ENCODE measurements at regions not wholly inside any gene's neighbourhood (a gene's known extent, or its start where the extent isn't known, plus 50 kb on each side); places are given as distances from the start of the nearest gene placed in this dataset.

- no peak overlapping the region for H3K4me3 Mint-ChIP-seq
- H3K36me3 Mint-ChIP-seq: no peaks in the 10 kb centered on the region
- H3K9me3 Mint-ChIP-seq: peaks cover 11% of the 10 kb centered on the region
- H3K27ac Mint-ChIP-seq: no peak overlapping the region
- H3K27me3 Mint-ChIP-seq: no peaks in the 10 kb centered on the region
- no peaks in the 10 kb centered on the region for H3K4me1 Mint-ChIP-seq
Measured at GRCh38 chr2:56626927-56627326, 443.1 kb downstream of the CCDC85A start.

GRCh38 chr2:56630286-56630685 is 446.5 kb downstream of the CCDC85A start:
- Mint-ChIP-seq H3K36me3 (no peaks in the 10 kb centered on the region), H3K27ac (no peak overlapping the region), H3K4me1 (no peaks in the 10 kb centered on the region), H3K9me3 (peaks cover 6% of the 10 kb centered on the region), H3K27me3 (no peaks in the 10 kb centered on the region), H3K4me3 (no peak overlapping the region)

GRCh38 chr2:56647997-56648396 is 464.2 kb downstream of the CCDC85A start:
- Mint-ChIP-seq H3K27me3 (no peaks in the 10 kb centered on the region), H3K4me1 (no peaks in the 10 kb centered on the region), H3K4me3 (no peak overlapping the region), H3K9me3 (peaks cover 6% of the 10 kb centered on the region), H3K27ac (no peak overlapping the region), H3K36me3 (no peaks in the 10 kb centered on the region)

DNA sequence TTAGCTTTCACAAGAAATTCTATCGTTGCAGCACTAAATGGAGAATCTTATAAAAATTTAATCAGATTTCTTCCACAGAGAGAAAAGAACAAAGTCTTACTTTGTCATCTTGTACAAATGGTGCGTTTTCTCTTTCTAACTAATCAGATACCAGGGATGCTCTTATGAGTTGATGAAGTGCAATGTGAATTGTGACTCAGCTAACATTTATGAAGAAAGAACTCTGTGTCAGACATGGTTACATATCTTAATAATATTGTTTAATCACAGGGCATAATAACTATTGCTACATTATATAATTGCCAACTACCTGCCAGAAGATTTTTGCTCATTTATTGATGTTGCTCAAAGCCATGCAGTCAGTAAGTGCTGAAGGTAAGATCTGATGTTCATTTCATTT is 465.0 kb downstream of the CCDC85A start:
- Mint-ChIP-seq H3K36me3 (no peaks in the 10 kb centered on the region), H3K4me1 (no peaks in the 10 kb centered on the region), H3K27me3 (no peaks in the 10 kb centered on the region), H3K9me3 (peaks cover 6% of the 10 kb centered on the region), H3K4me3 (no peak overlapping the region), H3K27ac (no peak overlapping the region)

DNA sequence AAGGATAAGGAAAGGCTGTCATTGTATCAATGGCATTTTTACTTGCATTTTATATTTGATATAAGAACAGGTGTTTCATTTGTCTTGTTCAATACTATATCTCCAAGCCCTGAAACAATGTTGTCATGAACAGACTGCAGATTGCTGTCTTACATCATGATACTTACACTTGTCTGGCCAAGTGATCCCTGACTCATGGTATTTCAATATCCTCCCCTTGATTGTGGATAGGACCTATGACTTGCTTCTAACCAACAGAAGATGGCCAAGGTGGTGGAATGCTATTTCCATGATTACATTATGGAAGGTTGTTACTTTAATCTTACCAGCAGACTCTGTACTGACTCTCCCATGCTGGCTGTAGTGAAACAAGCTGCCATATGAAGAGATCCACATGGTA is 471.1 kb downstream of the CCDC85A start:
- no peaks in the 10 kb centered on the region for H3K27me3 Mint-ChIP-seq
- H3K36me3 Mint-ChIP-seq: no peaks in the 10 kb centered on the region
- peaks cover 6% of the 10 kb centered on the region for H3K9me3 Mint-ChIP-seq
- no peak overlapping the region for H3K27ac Mint-ChIP-seq
- H3K4me1 Mint-ChIP-seq: no peaks in the 10 kb centered on the region
- no peak overlapping the region for H3K4me3 Mint-ChIP-seq

GRCh38 chr2:56656826-56657225 is 473.0 kb downstream of the CCDC85A start:
- no peak overlapping the region for H3K4me3 Mint-ChIP-seq
- peaks cover 6% of the 10 kb centered on the region for H3K9me3 Mint-ChIP-seq
- no peak overlapping the region for H3K27ac Mint-ChIP-seq
- no peaks in the 10 kb centered on the region for H3K27me3 Mint-ChIP-seq
- no peaks in the 10 kb centered on the region for H3K4me1 Mint-ChIP-seq
- H3K36me3 Mint-ChIP-seq: no peaks in the 10 kb centered on the region

DNA sequence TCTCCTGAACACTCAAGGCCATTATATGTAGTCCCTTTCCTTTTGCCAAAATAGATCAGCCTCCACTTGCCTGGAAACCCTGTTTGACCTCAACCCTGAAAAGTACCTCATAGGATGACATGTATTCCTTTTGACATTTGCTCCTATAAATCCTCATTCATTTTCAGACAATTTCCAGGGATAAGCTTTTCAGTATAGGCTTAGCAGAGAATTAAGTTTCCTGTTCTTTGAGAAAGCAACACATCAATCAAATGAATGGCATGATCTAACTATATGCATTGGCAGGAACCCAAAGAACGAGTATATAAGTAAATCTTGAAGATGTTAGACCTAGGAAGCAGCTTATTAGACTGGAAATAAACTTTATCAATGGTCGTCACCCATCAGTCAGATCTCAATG is 483.0 kb downstream of the CCDC85A start:
- Mint-ChIP-seq H3K36me3 (no peaks in the 10 kb centered on the region), H3K9me3 (peaks cover 9% of the 10 kb centered on the region), H3K27me3 (no peaks in the 10 kb centered on the region), H3K4me3 (no peak overlapping the region), H3K4me1 (no peaks in the 10 kb centered on the region), H3K27ac (no peak overlapping the region)

- Mint-ChIP-seq H3K27me3 (no peaks in the 10 kb centered on the region), H3K36me3 (no peaks in the 10 kb centered on the region), H3K4me3 (no peak overlapping the region), H3K9me3 (peaks cover 12% of the 10 kb centered on the region), H3K27ac (no peak overlapping the region), H3K4me1 (no peaks in the 10 kb centered on the region)
Measured at GRCh38 chr2:56671973-56672569, 488.3 kb downstream of the CCDC85A start.

GRCh38 chr2:56674084-56674483 is 490.3 kb downstream of the CCDC85A start:
- Mint-ChIP-seq H3K4me3 (no peak overlapping the region), H3K36me3 (no peaks in the 10 kb centered on the region), H3K27ac (no peak overlapping the region), H3K4me1 (no peaks in the 10 kb centered on the region), H3K9me3 (peaks cover 8% of the 10 kb centered on the region), H3K27me3 (no peaks in the 10 kb centered on the region)

- no peaks in the 10 kb centered on the region for H3K4me1 Mint-ChIP-seq
- peaks cover 2% of the 10 kb centered on the region for H3K9me3 Mint-ChIP-seq
- no peaks in the 10 kb centered on the region for H3K36me3 Mint-ChIP-seq
Measured at GRCh38 chr2:56676966-56677365, 493.2 kb downstream of the CCDC85A start.

GRCh38 chr2:56680971-56681631 is 497.3 kb downstream of the CCDC85A start:
- H3K27ac Mint-ChIP-seq: no peak overlapping the region
- no peaks in the 10 kb centered on the region for H3K36me3 Mint-ChIP-seq
- H3K27me3 Mint-ChIP-seq: no peaks in the 10 kb centered on the region
- H3K4me3 Mint-ChIP-seq: no peak overlapping the region
- H3K9me3 Mint-ChIP-seq: no peaks in the 10 kb centered on the region
- H3K4me1 Mint-ChIP-seq: no peaks in the 10 kb centered on the region

More at GRCh38 chr2:56676966-56677365, 493.2 kb downstream of the CCDC85A start:
- Mint-ChIP-seq H3K27ac (no peak overlapping the region), H3K27me3 (no peaks in the 10 kb centered on the region), H3K4me3 (no peak overlapping the region)

DNA sequence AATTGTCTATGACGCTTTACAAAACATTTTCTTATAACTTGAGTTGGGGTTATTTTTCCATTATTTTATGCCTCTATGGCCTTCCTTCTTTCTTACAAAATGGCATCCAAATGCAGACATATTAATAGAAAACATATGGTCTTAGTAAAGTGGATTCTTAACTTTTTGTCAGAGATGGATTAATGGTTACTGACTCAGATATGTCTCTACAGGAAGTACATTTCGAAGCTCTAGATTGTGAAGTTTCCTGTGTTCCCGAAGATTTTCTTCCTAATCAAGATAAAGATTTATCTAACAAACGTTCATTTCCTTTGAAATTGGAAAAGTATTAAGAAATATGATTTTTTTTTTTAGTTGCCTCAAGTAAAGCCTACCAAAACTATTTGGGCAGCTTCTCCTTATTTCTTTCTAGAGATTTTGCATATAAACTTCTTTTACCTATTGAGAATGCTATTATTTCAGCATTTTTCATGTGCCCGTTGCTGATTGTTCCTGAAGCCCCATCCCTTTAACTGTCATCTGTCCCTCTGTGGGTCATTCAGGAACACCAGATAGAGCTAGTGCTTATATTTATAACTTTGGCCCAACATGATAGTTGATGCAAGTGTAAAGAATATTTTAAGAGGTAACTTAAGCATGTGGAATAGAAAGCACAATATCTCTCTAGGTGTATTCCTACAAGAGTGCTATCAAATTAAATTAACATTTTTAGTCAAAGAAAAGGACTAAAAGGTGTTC is 498.0 kb downstream of the CCDC85A start:
- Mint-ChIP-seq H3K27ac (no peak overlapping the region), H3K9me3 (no peaks in the 10 kb centered on the region)

DNA sequence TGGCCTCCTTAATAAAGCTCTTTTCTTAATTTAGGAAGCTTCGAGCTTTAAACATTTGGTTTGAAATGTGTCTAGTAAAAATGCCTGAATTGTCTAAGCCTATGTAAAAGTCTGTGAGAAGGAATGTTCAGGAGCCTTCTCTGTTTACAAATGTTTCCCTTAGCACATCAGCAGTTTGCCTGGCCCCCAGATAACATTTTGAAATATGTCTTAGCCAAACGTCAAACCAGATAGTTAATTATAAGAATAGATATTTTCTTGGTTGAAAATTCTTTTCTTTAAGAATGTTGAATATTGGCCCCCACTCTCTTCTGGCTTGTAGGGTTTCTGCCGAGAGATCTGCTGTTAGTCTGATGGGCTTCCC is 498.6 kb downstream of the CCDC85A start:
- Mint-ChIP-seq H3K4me3 (no peak overlapping the region), H3K36me3 (no peaks in the 10 kb centered on the region), H3K9me3 (no peaks in the 10 kb centered on the region), H3K27ac (no peak overlapping the region), H3K27me3 (no peaks in the 10 kb centered on the region), H3K4me1 (no peaks in the 10 kb centered on the region)

More for the DNA sequence above, 498.0 kb downstream of the CCDC85A start:
- H3K4me3 Mint-ChIP-seq: no peak overlapping the region
- H3K27me3 Mint-ChIP-seq: no peaks in the 10 kb centered on the region
- no peaks in the 10 kb centered on the region for H3K4me1 Mint-ChIP-seq
- H3K36me3 Mint-ChIP-seq: no peaks in the 10 kb centered on the region

DNA sequence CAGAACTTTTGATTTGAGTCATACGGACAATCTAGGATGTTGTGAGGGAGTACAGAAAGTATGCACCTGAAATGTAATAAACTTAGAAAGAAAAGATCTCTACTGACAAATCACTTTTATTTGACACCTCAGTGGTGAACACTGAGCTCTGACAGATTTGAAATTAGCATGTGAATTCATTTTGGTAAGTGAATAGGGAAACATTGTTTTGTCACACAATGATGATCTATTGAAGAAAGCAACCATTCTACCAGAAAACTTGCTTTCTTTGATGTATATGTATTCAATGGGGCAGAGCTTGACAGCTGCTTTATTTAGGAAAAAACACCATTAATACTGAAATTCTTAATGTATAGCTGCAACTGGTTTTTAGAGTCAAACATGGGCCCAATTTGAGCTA is 500.5 kb downstream of the CCDC85A start:
- H3K4me3 Mint-ChIP-seq: no peak overlapping the region
- no peaks in the 10 kb centered on the region for H3K27me3 Mint-ChIP-seq
- peaks cover 8% of the 10 kb centered on the region for H3K9me3 Mint-ChIP-seq
- H3K27ac Mint-ChIP-seq: no peak overlapping the region
- no peaks in the 10 kb centered on the region for H3K4me1 Mint-ChIP-seq
- no peaks in the 10 kb centered on the region for H3K36me3 Mint-ChIP-seq

DNA sequence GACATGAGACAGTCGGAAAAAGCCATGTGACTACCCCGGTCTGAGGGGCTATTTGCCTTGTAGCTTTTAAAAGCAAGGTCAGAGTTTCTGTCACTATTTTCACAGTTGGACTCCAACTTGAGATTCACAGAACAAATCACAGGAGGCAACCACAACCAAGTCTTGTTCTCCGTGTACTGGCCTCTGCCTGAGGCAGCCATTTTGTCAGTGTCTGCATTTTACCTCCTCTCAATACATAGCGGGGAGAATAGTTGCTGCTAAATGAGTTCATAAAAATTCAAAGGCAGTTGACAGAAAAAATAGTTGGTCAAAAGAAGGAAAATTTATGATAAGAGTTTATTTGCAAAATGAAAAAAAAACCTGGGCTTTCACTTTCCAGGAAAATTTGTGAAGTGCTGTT is 501.4 kb downstream of the CCDC85A start:
- Mint-ChIP-seq H3K36me3 (no peaks in the 10 kb centered on the region), H3K4me1 (no peaks in the 10 kb centered on the region), H3K4me3 (no peak overlapping the region), H3K9me3 (peaks cover 8% of the 10 kb centered on the region), H3K27ac (no peak overlapping the region), H3K27me3 (no peaks in the 10 kb centered on the region)

DNA sequence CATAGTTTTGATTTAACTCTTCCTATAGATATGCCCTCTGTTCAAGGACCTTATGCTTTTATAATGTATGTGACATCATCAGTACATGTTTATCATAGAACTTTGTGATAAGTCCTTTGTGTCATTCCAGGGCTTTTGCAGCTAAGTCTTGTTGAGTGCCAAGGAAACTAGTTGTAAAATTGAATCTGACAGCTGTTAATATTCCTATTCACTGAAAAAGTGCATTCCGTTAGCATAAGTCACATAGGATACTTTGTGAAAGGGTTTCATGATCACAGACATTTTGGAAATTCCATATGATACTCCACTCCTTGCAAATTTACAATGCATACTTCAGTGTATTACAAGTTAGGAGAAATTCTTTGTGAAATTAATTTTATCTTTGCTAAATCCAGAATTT is 503.4 kb downstream of the CCDC85A start:
- no peak overlapping the region for H3K4me3 Mint-ChIP-seq
- H3K9me3 Mint-ChIP-seq: peaks cover 8% of the 10 kb centered on the region
- H3K4me1 Mint-ChIP-seq: no peaks in the 10 kb centered on the region
- H3K27ac Mint-ChIP-seq: no peak overlapping the region
- no peaks in the 10 kb centered on the region for H3K36me3 Mint-ChIP-seq
- no peaks in the 10 kb centered on the region for H3K27me3 Mint-ChIP-seq

All from activated naive CD4-positive, alpha-beta T cell treated with anti-CD3 and anti-CD28 coated beads, Interleukin-2, amount 50 U/mL, for 24 hours (primary cell).